ENCODE measurements at regions not wholly inside any gene's neighbourhood (a gene's known extent, or its start where the extent isn't known, plus 50 kb on each side); places are given as distances from the start of the nearest gene placed in this dataset.

GRCh38 chr16:80120899-80121521 lies 419.8 kb upstream of the DYNLRB2 start:
- H3K27me3 Mint-ChIP-seq: peaks cover 4 to 11% of the 10 kb centered on the region in 2 donors
- H3K27ac Mint-ChIP-seq: no peak overlapping the region
- ChIA-PET POLR2A (no interaction called here), CTCF (no interaction called here)
- H3K4me3 ChIP-seq (ENCODE audit: low read length): no peak overlapping the region
- H3K4me1 ChIP-seq (ENCODE audit: insufficient read depth, low read length): no peaks in the 10 kb centered on the region
- no peak for DNase-seq
- no peak overlapping the region for H3K4me3 Mint-ChIP-seq
- H3K36me3 Mint-ChIP-seq: no peaks in the 10 kb centered on the region
- H3K4me1 Mint-ChIP-seq: no peaks in the 10 kb centered on the region
- no peaks in the 10 kb centered on the region for H3K9me3 ChIP-seq (ENCODE audit: low read length)
- H3K9me3 Mint-ChIP-seq: no peaks in the 10 kb centered on the region
- H3K36me3 ChIP-seq (ENCODE audit: insufficient read depth, low read length): no peaks in the 10 kb centered on the region
- no peaks in the 10 kb centered on the region for H3K27me3 ChIP-seq (ENCODE audit: insufficient read depth, low read length, poor library complexity, severe bottlenecking)
- H3K27ac ChIP-seq (ENCODE audit: low read depth, low read length): no peak overlapping the region

GRCh38 chr16:80117556-80118130 lies 423.1 kb upstream of the DYNLRB2 start:
- Mint-ChIP-seq H3K4me1 (no peaks in the 10 kb centered on the region), H3K27ac (no peak overlapping the region), H3K9me3 (no peaks in the 10 kb centered on the region), H3K36me3 (no peaks in the 10 kb centered on the region), H3K27me3 (peaks cover 4 to 5% of the 10 kb centered on the region in 2 donors), H3K4me3 (no peak overlapping the region)
- Histone ChIP-seq H3K36me3 (ENCODE audit: insufficient read depth, low read length) (no peaks in the 10 kb centered on the region), H3K4me1 (ENCODE audit: insufficient read depth, low read length) (no peaks in the 10 kb centered on the region), H3K4me3 (ENCODE audit: low read length) (no peak overlapping the region), H3K27ac (ENCODE audit: low read depth, low read length) (no peak overlapping the region), H3K27me3 (ENCODE audit: insufficient read depth, low read length, poor library complexity, severe bottlenecking) (no peaks in the 10 kb centered on the region), H3K9me3 (ENCODE audit: low read length) (no peaks in the 10 kb centered on the region)
- ChIA-PET POLR2A (no interaction called here), CTCF (no interaction called here)
- DNase-seq: no peak

DNA sequence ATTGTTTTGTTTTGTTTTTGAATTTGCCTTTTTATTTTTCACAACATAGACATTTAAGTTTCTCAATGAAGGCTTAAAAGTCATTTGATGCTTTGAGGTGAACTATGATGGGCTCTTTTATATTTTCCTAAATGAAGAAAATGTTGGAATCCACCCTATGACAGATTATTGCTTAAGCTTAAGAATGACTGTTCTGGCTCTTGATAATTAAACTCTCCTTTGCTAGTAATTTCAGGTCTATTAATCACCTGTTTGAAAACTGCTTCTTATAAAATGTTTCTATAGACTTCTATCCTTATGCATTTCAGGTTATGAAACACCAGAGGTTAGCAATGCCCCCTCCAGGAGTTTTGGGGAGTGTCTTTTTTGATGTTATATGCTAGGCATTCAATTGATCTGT lies 424.1 kb upstream of the DYNLRB2 start:
- Histone ChIP-seq H3K27me3 (ENCODE audit: insufficient read depth, low read length, poor library complexity, severe bottlenecking) (no peaks in the 10 kb centered on the region), H3K4me1 (ENCODE audit: insufficient read depth, low read length) (no peaks in the 10 kb centered on the region), H3K4me3 (ENCODE audit: low read length) (no peak overlapping the region), H3K27ac (ENCODE audit: low read depth, low read length) (no peak overlapping the region), H3K9me3 (ENCODE audit: low read length) (no peaks in the 10 kb centered on the region), H3K36me3 (ENCODE audit: insufficient read depth, low read length) (no peaks in the 10 kb centered on the region)
- no peak for DNase-seq
- POLR2A ChIA-PET: no interaction called here
- peaks cover 3 to 6% of the 10 kb centered on the region in 2 donors for H3K27me3 Mint-ChIP-seq
- H3K27ac Mint-ChIP-seq: no peak overlapping the region
- H3K9me3 Mint-ChIP-seq: no peaks in the 10 kb centered on the region
- H3K4me1 Mint-ChIP-seq: no peaks in the 10 kb centered on the region
- no peaks in the 10 kb centered on the region for H3K36me3 Mint-ChIP-seq
- no peak overlapping the region for H3K4me3 Mint-ChIP-seq
- CTCF ChIA-PET: no interaction called here

- Histone ChIP-seq H3K27me3 (ENCODE audit: insufficient read depth, low read length, poor library complexity, severe bottlenecking) (no peaks in the 10 kb centered on the region), H3K36me3 (ENCODE audit: insufficient read depth, low read length) (no peaks in the 10 kb centered on the region), H3K27ac (ENCODE audit: low read depth, low read length) (no peak overlapping the region), H3K4me3 (ENCODE audit: low read length) (no peak overlapping the region), H3K4me1 (ENCODE audit: insufficient read depth, low read length) (no peaks in the 10 kb centered on the region), H3K9me3 (ENCODE audit: low read length) (no peaks in the 10 kb centered on the region)
- Mint-ChIP-seq H3K4me1 (no peaks in the 10 kb centered on the region), H3K4me3 (no peak overlapping the region), H3K9me3 (no peaks in the 10 kb centered on the region), H3K36me3 (no peaks in the 10 kb centered on the region), H3K27ac (no peak overlapping the region), H3K27me3 (peaks cover 9% of the 10 kb centered on the region in 2 donors)
- POLR2A ChIA-PET: no interaction called here
- CTCF ChIA-PET: no interaction called here
- DNase-seq: no peak
These were observed 426.1 kb upstream of the DYNLRB2 start for GRCh38 chr16:80114699-80115098.

DNA sequence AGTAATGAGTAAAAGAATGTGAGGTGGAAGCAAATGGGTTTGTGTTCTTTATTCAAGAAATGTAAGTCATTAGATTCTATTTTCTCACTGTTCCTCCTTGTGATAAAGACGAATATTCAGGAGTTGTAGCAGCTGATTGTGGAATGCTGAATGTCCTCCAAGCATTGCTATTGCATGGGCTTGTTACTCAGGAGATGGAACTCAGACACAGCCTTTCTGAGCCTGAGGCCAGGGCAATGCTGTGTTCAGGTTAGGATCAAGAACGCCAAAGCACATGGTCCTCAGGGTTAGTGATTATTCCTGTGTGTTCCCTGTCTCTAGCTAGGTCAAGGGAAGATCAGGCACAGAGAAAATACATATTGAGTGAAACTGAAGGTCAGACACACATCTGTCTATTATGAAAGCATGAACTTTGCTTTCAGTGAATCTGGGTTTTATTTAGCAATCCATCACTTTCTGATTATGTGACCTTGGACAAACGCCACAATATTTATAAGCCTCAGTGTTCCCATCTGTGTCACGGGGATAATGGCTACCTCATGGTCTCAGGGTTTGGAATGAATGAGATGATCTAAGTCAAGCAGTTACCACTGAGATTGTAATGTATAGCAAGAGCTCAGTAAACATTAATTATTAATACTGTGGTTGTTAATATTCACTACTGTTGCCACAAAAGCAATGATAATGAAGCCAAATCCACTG lies 426.8 kb upstream of the DYNLRB2 start:
- peaks cover 5 to 7% of the 10 kb centered on the region in 2 donors for H3K27me3 Mint-ChIP-seq
- H3K27me3 ChIP-seq (ENCODE audit: insufficient read depth, low read length, poor library complexity, severe bottlenecking): no peaks in the 10 kb centered on the region
- H3K27ac Mint-ChIP-seq: no peak overlapping the region
- H3K4me3 ChIP-seq (ENCODE audit: low read length): no peak overlapping the region
- H3K4me1 Mint-ChIP-seq: no peaks in the 10 kb centered on the region
- H3K27ac ChIP-seq (ENCODE audit: low read depth, low read length): no peak overlapping the region
- no peaks in the 10 kb centered on the region for H3K4me1 ChIP-seq (ENCODE audit: insufficient read depth, low read length)
- H3K36me3 Mint-ChIP-seq: no peaks in the 10 kb centered on the region
- no peaks in the 10 kb centered on the region for H3K36me3 ChIP-seq (ENCODE audit: insufficient read depth, low read length)
- H3K9me3 Mint-ChIP-seq: no peaks in the 10 kb centered on the region
- H3K4me3 Mint-ChIP-seq: no peak overlapping the region
- no peaks in the 10 kb centered on the region for H3K9me3 ChIP-seq (ENCODE audit: low read length)
- DNase-seq: no peak
- ChIA-PET POLR2A (no interaction called here), CTCF (no interaction called here)

DNA sequence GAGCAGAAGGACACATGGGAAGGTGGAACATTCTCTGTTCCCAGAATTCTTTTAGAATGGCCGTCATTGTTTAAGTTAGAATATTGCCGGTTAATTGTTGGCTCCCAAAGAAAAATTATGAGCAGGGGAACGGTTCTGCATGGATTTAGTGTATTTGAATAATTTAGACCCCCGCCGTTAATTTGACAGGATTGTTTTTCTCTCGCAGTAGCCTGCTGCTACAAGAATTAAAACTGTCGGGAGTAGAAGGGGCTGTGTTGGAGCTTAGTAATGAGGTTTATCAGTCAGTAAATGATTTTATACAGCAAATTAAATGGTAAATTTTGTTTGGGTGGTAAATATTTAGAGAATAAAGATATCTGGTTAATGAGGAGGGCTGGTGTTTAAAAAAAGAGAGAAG lies 431.2 kb upstream of the DYNLRB2 start:
- CTCF ChIA-PET: no interaction called here

DNA sequence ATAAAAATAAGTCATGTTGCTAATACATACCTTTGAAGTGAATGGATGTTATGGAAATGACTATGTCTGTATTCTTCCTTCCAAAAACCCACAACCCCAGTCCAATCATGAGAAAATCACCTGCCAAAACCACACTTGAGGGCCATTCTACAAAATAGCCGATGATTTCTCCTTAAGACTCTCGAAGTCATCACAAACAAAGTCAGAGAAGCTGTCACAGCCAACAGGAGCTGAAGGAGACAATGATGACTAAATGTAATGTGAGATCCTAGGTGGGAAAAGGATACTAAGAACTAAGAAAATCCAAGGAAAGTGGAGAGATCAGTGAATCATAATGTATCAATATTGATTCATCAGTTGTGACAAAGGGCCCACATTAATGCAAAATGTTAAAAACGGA lies 432.9 kb upstream of the DYNLRB2 start:
- H3K4me1 ChIP-seq (ENCODE audit: insufficient read depth, low read length): no peaks in the 10 kb centered on the region
- CTCF ChIA-PET: no interaction called here
- H3K4me1 Mint-ChIP-seq: no peaks in the 10 kb centered on the region
- no peaks in the 10 kb centered on the region for H3K9me3 ChIP-seq (ENCODE audit: low read length)
- H3K36me3 ChIP-seq (ENCODE audit: insufficient read depth, low read length): no peaks in the 10 kb centered on the region
- no peaks in the 10 kb centered on the region for H3K27me3 ChIP-seq (ENCODE audit: insufficient read depth, low read length, poor library complexity, severe bottlenecking)
- H3K27ac ChIP-seq (ENCODE audit: low read depth, low read length): no peak overlapping the region
- no peak overlapping the region for H3K4me3 ChIP-seq (ENCODE audit: low read length)
- peaks cover 0 to 3% (median 0%) of the 10 kb centered on the region in 3 donors for H3K36me3 Mint-ChIP-seq
- POLR2A ChIA-PET: no interaction called here
- peaks cover 0 to 2% (median 0%) of the 10 kb centered on the region in 5 donors for H3K9me3 Mint-ChIP-seq
- H3K27me3 Mint-ChIP-seq: peaks cover 8 to 38% of the 10 kb centered on the region in 2 donors
- DNase-seq: no peak
- no peak overlapping the region for H3K4me3 Mint-ChIP-seq
- no peak overlapping the region for H3K27ac Mint-ChIP-seq

More for the DNA sequence above, 431.2 kb upstream of the DYNLRB2 start:
- Histone ChIP-seq H3K27me3 (ENCODE audit: insufficient read depth, low read length, poor library complexity, severe bottlenecking) (no peaks in the 10 kb centered on the region), H3K4me1 (ENCODE audit: insufficient read depth, low read length) (no peaks in the 10 kb centered on the region), H3K4me3 (ENCODE audit: low read length) (no peak overlapping the region), H3K27ac (ENCODE audit: low read depth, low read length) (no peak overlapping the region), H3K9me3 (ENCODE audit: low read length) (no peaks in the 10 kb centered on the region), H3K36me3 (ENCODE audit: insufficient read depth, low read length) (no peaks in the 10 kb centered on the region)
- H3K36me3 Mint-ChIP-seq: no peaks in the 10 kb centered on the region
- H3K27ac Mint-ChIP-seq: no peak overlapping the region
- DNase-seq: no peak
- H3K27me3 Mint-ChIP-seq: peaks cover 8 to 28% of the 10 kb centered on the region in 2 donors
- POLR2A ChIA-PET: no interaction called here
- H3K4me1 Mint-ChIP-seq: no peaks in the 10 kb centered on the region
- peaks cover 0 to 2% (median 0%) of the 10 kb centered on the region in 5 donors for H3K9me3 Mint-ChIP-seq
- no peak overlapping the region for H3K4me3 Mint-ChIP-seq

DNA sequence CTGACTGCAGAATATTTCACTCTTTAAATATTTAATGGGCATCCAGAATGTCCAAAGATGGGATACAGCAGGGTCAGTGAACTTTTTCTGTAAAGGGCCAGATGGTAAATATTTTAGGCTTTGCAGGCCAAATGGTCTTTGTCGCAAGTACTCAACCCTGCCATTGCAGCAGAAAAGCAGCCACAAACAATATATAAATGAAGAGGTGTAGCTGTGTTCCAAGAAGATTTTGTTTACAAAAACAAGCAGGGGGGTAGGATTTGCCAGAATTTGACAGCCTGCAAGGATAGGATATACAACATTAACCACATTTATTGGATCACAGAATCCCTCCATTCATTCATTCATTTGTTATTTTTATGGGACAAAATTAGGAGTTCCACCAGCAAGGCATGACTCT lies 435.0 kb upstream of the DYNLRB2 start:
- Mint-ChIP-seq H3K4me1 (no peaks in the 10 kb centered on the region), H3K27me3 (peaks cover 4 to 33% of the 10 kb centered on the region in 2 donors), H3K36me3 (peaks cover 0 to 3% (median 0%) of the 10 kb centered on the region in 3 donors), H3K9me3 (peaks cover 0 to 5% (median 0%) of the 10 kb centered on the region in 5 donors), H3K4me3 (no peak overlapping the region), H3K27ac (no peak overlapping the region)
- H3K36me3 ChIP-seq (ENCODE audit: insufficient read depth, low read length): no peaks in the 10 kb centered on the region
- no peaks in the 10 kb centered on the region for H3K9me3 ChIP-seq (ENCODE audit: low read length)
- ChIA-PET CTCF (no interaction called here), POLR2A (no interaction called here)
- H3K4me1 ChIP-seq (ENCODE audit: insufficient read depth, low read length): no peaks in the 10 kb centered on the region
- no peak overlapping the region for H3K27ac ChIP-seq (ENCODE audit: low read depth, low read length)
- DNase-seq: no peak
- no peak overlapping the region for H3K4me3 ChIP-seq (ENCODE audit: low read length)
- no peaks in the 10 kb centered on the region for H3K27me3 ChIP-seq (ENCODE audit: insufficient read depth, low read length, poor library complexity, severe bottlenecking)

Data from CD8-positive, alpha-beta memory T cell (primary cell).